K562 (cell line): ENCODE measurements at regions not wholly inside any gene's neighbourhood (a gene's known extent, or its start where the extent isn't known, plus 50 kb on each side); places are given as distances from the start of the nearest gene placed in this dataset.

Experiments
- ATAC-seq: fragments of 200-7000 bp; cut with Tn5 transposase; 3 replicates; pipeline ENCODE4 v1.9.1; 2020; ENCODE audit warnings: moderate library complexity
- BruUV-seq: library from RNA; stranded (reverse); fragments of 400-500 nt; replicated peaks from 2 replicates; lab custom pipeline; 2021; lab: Mats Ljungman, UMichigan
- CTCF ChIA-PET: fragments of 300-600 bp; formaldehyde crosslinking; extraction: SDS; loops from one replicate; lab custom pipeline; 2021; ENCODE audit warnings: low intra/inter-chr PET ratio; lab: Yijun Ruan, JAX
- POLR2A ChIA-PET: fragments of 300-600, 350-650 bp; sonication (Branson Sonifier 250); formaldehyde crosslinking; extraction: SDS; loops from one replicate; lab custom pipeline; 2021; ENCODE audit warnings: antibody characterized with exemption, inconsistent platforms; lab: Yijun Ruan, JAX
- DNase-seq, 4 experiments: peaks; one replicate each; pipeline versions ENCODE4 v3.0.0 to v3.0.0-alpha.2; 2011 to 2018; ENCODE audit warnings: low spot score in 3 of 4, mixed read lengths in 3 of 4; ENCODE audit errors: extremely low read depth in 1 of 4
- FAIRE-seq: peaks from 2 replicates; lab custom pipeline; 2011; peaks lifted over from hg19 to GRCh38; lab: Jason Lieb, UNC
- H2AFZ ChIP-seq: 2 replicates; pipeline ENCODE4 v1.6.0; 2011; ENCODE audit warnings: low read depth, low read length, control low read depth, inconsistent platforms
- H3K27ac ChIP-seq: fragments of 200-600 bp; 3 replicates; pipeline ENCODE4 v1.8.0; 2011; ENCODE audit warnings: low read depth, mild to moderate bottlenecking, control low read depth, inconsistent platforms, low read length, moderate library complexity, mixed read lengths; ENCODE audit errors: extremely low read depth
- H3K27me3 ChIP-seq, 2 experiments: fragments of 300-600 bp in 1 of 2; 2 replicates in 1 of 2; 3 replicates in 1 of 2; pipeline versions ENCODE4 v1.6.0 to v1.8.0; 2011; ENCODE audit warnings: inconsistent platforms in 2 of 2, low read length in 2 of 2, mild to moderate bottlenecking in 1 of 2, mixed read lengths in 1 of 2, moderate library complexity in 1 of 2; ENCODE audit not compliant: control insufficient read depth in 2 of 2, insufficient read depth in 2 of 2
- H3K36me3 ChIP-seq: fragments of 300-600 bp; 3 replicates; pipeline ENCODE4 v1.8.0; 2011; ENCODE audit warnings: mild to moderate bottlenecking, low read length, inconsistent platforms; ENCODE audit not compliant: control insufficient read depth, insufficient read depth
- H3K4me1 ChIP-seq, 2 experiments: fragments of 200-600 bp in 1 of 2; replicated peaks in 1 of 2; 2 replicates in 1 of 2; 3 replicates in 1 of 2; pipeline versions ENCODE4 v1.5.1 to v1.8.0; 2011; ENCODE audit warnings: inconsistent platforms in 2 of 2, low read length in 2 of 2, mild to moderate bottlenecking in 1 of 2, mixed read lengths in 1 of 2, moderate library complexity in 1 of 2; ENCODE audit not compliant: control insufficient read depth in 2 of 2, insufficient read depth in 2 of 2
- H3K4me2 ChIP-seq: 2 replicates; pipeline ENCODE4 v1.6.1; 2011; ENCODE audit warnings: low read length, control low read depth, inconsistent platforms, mixed read lengths; ENCODE audit not compliant: insufficient read depth
- H3K4me3 ChIP-seq: fragments of 200-600 bp; sonication (generic), shearing (Covaris generic); 2 replicates; pipeline ENCODE4 v1.5.1; 2016; ENCODE audit warnings: control low read depth, inconsistent platforms
- H3K79me2 ChIP-seq: fragments of 200-600 bp; 3 replicates; pipeline ENCODE4 v1.8.0; 2011; ENCODE audit warnings: low read length, inconsistent platforms; ENCODE audit not compliant: control insufficient read depth, insufficient read depth
- H3K9ac ChIP-seq, 2 experiments: 2 replicates each; pipeline versions ENCODE4 v1.6.0 to v1.6.1; 2011; ENCODE audit warnings: low read depth in 2 of 2, low read length in 2 of 2, control low read depth in 1 of 2, inconsistent platforms in 1 of 2, mild to moderate bottlenecking in 1 of 2, mixed read lengths in 1 of 2; ENCODE audit not compliant: insufficient read depth in 1 of 2
- H3K9me1 ChIP-seq: one replicate; pipeline ENCODE4 v1.6.0; 2011; ENCODE audit warnings: inconsistent platforms, mild to moderate bottlenecking, low read length, moderate library complexity; ENCODE audit not compliant: control insufficient read depth, insufficient read depth
- H3K9me3 ChIP-seq: replicated peaks from 2 replicates; pipeline ENCODE4 v1.5.1; 2011; ENCODE audit warnings: low read depth, low read length, inconsistent platforms; ENCODE audit not compliant: control insufficient read depth, insufficient read depth
- H4K20me1 ChIP-seq: replicated peaks from 2 replicates; pipeline ENCODE4 v1.6.1; 2011; ENCODE audit warnings: low read length, inconsistent platforms, mixed read lengths; ENCODE audit not compliant: control insufficient read depth, insufficient read depth
- BRF2 ChIP-seq: IDR thresholded peaks from 3 replicates; pipeline ENCODE4 v1.6.1; 2011; ENCODE audit warnings: borderline replicate concordance, mild to moderate bottlenecking; ENCODE audit not compliant: insufficient read length, insufficient read depth
- XRCC3 ChIP-seq: fragments of 450-650 bp; IDR thresholded peaks from 2 replicates; pipeline ENCODE4 v1.6.1; 2017; ENCODE audit warnings: mild to moderate bottlenecking, moderate library complexity
- ZMIZ1 ChIP-seq, 2 experiments: fragments of 150-350 bp in 1 of 2; IDR thresholded peaks; 2 replicates each; pipeline ENCODE4 v1.6.1; 2012 to 2016; ENCODE audit warnings: low read depth in 2 of 2, low read length in 2 of 2, mild to moderate bottlenecking in 1 of 2, moderate library complexity in 1 of 2
- ZNF592 ChIP-seq: fragments of 450-650 bp; IDR thresholded peaks from 2 replicates; pipeline ENCODE4 v1.6.1; 2017; ENCODE audit warnings: antibody characterized with exemption, mild to moderate bottlenecking
- WGBS: fragments of 100-300 bp; shearing (Covaris generic); methylation state at CpG from one replicate; pipeline ENCODE4 v1.1.6; 2016; ENCODE audit warnings: low coverage, mixed read lengths; ENCODE audit not compliant: insufficient coverage; ENCODE audit errors: missing lambda C conversion rate; 5-methylcytosine and 5-hydroxymethylcytosine counted together
- in situ Hi-C: fragments of 300-500 bp; cut with MboI; formaldehyde crosslinking; loops from 4 replicates; pipeline ENCODE4 v1.15.0; 2018; ENCODE audit warnings: inconsistent platforms, mixed read lengths
- intact Hi-C: fragments of 100-400 bp; cut with micrococcal nuclease; formaldehyde crosslinking; loops from 2 replicates; pipeline ENCODE4 v1.14.2; 2022

- H3K4me3 ChIP-seq = no peak overlapping the region
- TF ChIP-seq XRCC3 = no peak
- TF ChIP-seq BRF2 = no peak
- TF ChIP-seq ZNF592 = no peak
- TF ChIP-seq ZMIZ1 (IDR thresholded peaks at IDR 0.05; ENCODE audit: low read depth in 2 of 2, low read length in 2 of 2) = no peak
- peaks cover 2% of the 10 kb centered on the region for H4K20me1 ChIP-seq
- H3K4me1 ChIP-seq = peaks cover 0 to 12% of the 10 kb centered on the region in 2 experiments; a peak in 2 of 5 replicates
- no peaks in the 10 kb centered on the region for H3K9me3 ChIP-seq
- ATAC-seq (no peak), FAIRE-seq (no peak), DNase-seq (no peak)
- no peaks in the 10 kb centered on the region for H3K9me1 ChIP-seq
- in situ Hi-C loops = no loop called here
- ChIA-PET POLR2A (interaction anchor here (0.5 to 1.0 kb wide), 3 partner anchors 12 to 923 kb away, joined by 3 to 4 read pairs (median 4); no protein-coding TSS in a partner anchor), CTCF (no interaction called here)
- H3K4me2 ChIP-seq = no peak overlapping the region
- peaks cover 39 to 84% of the 10 kb centered on the region in 2 experiments for H3K27me3 ChIP-seq
- H3K79me2 ChIP-seq = no peaks in the 10 kb centered on the region
- 15% methylated on average over 1 of the region's 1 CpG for WGBS
- H3K36me3 ChIP-seq = no peaks in the 10 kb centered on the region
- no TSS peak for BruUV-seq
- intact Hi-C loops = no loop called here
- H3K27ac ChIP-seq = no peak overlapping the region
- no peak overlapping the region for H2AFZ ChIP-seq
- no peak overlapping the region for H3K9ac ChIP-seq
These were observed 101.8 kb downstream of the FGF18 start for GRCh38 chr5:171521219-171521633.
